NCI-H2196 treated with DMSO at 0.1 percent for 48 hours (cell line): ENCODE measurements at regions not wholly inside any gene's neighbourhood (a gene's known extent, or its start where the extent isn't known, plus 50 kb on each side); places are given as distances from the start of the nearest gene placed in this dataset.
"Not testable (repeated sequence)": the region's sequence is repeated elsewhere in the genome, so short reads cannot be mapped to it uniquely, and the experiment has no call there.

Experiments
- DNase-seq: peaks from one replicate; lab custom pipeline; 2025; ENCODE audit not compliant: unreplicated experiment; lab: John Stamatoyannopoulos, UW

DNA sequence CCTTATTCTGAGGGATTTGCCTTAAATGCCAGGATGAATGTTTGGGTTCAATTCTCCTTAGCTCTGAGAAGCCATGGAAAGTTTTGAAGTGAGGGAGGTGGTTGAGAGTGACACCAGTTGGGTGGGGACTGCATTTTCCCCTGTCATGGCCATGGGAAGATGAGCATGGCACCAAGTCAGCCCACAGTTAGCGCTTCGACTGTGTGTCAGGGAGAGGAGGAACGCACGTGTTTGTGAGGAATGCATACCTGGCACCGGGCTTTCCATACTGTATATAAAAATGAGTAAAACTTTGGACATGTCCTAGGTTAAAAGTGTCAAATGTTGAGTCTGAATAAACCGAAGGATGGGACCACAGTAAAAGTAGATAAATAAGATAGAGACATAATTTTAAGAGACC is 187.5 kb upstream of the KL start:
- DNase-seq: no peak

DNA sequence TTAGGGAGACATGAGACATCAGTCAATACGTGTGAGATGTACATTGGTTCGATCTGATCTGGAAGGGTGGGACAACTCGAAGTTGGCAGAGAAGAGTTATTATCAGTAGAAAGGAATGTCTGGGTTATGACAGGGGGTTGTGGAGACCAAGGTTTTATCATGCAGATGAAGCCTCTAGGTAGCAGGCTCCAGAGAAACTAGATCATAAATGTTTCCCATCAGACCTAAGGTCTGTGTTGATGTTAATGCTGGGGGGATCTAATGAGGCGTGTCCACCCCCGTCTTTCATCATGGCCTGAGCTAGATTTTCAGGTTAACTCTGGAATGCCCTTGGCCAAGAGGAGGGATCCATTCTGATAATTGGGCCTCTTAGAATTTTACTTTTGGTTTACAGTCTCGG is 187.0 kb upstream of the KL start:
- no peak for DNase-seq

DNA sequence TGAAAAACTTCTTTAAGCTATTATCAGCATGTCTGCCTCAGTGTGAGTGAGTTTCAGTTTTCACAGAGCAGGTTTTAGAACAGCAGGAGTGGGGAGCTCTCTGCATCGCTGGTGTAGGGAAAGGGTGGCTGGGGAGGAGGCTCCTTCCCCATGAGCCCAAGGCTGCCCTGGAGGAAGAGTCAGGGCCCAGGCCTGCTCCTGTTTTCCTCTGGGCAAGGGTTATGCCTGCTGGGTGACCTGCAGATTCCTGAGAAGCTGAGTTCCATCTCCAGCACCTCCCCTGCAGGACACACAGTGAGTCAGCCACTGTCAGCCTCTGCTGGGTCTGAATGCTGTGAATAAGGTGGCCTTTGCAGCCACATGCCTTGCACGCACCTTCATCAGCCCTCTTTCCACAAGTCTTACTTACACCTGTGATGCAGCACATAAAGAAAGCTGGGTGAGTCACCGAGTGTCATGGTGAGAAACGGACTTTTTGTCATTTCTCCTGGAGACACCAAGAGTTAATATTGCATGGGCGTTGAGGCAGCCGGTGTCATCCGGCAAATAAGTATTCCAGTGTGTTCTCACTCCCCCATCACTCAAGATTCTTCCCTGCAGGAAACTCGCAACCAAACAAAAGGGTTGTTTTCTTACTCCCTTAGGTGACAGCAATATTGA is 186.4 kb upstream of the KL start:
- DNase-seq: no peak

DNA sequence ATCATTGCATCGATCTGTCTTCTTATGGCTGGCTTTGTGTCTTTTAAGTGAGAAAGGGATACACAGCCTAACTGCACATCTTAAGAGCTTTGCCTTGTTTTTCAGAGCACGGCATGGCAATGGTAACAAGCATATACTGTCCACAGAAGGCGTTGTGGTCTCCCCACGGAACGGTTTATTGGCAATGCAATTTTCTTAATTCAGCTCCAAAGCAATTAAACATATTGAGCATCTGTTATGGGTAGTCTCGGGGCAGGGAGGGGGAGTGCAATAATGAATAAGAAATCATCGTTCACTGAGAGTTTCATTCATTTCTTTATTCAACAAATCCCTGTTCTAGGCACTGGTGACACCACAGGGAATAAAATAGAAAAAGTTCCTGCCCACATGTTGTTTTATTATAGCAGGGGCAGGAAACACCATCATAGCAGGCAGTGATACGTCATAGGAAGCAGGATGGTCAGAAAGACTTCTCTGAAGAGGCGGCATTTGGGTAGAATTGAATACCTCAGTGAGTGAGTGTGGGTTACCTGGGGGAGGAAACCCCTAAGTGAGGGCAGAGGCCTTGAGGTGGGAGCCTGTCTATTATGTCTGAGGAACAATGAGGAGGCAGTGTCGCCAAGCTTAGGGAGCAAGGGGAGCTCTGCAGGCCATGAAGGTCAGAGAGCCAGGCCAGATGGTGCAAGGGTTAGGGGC is 185.7 kb upstream of the KL start:
- no peak for DNase-seq

DNA sequence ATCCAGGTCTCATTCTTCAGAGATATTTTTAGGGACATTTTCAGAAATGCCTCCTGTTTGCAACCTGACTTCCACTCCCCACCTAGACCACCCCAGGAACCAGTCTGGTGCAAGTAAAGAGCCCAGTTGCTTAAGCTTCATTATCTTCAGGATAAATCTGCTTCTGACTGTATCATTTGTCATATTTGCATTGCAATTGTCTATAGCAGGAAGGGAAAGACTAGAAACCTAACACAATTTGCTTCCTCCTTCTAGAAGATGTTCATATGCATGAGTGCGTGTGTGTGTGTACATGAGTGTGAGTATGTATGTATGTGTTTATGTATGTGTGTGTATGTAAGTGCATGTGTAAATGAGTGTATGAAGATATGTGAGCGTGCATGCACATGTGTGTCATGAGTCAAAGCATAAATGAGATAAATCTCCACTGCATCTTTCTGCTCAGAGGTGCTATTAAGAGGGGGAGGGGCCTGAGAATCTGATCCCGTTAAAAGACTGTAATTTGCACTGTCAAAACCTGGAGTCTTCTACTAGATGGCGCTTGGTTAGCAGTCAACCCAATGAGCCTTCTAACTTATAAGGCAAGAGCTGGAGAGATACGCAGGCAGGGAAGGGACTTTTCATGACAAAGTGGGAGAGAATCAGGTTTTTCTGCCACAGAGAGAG is 178.8 kb upstream of the KL start:
- no peak for DNase-seq

DNA sequence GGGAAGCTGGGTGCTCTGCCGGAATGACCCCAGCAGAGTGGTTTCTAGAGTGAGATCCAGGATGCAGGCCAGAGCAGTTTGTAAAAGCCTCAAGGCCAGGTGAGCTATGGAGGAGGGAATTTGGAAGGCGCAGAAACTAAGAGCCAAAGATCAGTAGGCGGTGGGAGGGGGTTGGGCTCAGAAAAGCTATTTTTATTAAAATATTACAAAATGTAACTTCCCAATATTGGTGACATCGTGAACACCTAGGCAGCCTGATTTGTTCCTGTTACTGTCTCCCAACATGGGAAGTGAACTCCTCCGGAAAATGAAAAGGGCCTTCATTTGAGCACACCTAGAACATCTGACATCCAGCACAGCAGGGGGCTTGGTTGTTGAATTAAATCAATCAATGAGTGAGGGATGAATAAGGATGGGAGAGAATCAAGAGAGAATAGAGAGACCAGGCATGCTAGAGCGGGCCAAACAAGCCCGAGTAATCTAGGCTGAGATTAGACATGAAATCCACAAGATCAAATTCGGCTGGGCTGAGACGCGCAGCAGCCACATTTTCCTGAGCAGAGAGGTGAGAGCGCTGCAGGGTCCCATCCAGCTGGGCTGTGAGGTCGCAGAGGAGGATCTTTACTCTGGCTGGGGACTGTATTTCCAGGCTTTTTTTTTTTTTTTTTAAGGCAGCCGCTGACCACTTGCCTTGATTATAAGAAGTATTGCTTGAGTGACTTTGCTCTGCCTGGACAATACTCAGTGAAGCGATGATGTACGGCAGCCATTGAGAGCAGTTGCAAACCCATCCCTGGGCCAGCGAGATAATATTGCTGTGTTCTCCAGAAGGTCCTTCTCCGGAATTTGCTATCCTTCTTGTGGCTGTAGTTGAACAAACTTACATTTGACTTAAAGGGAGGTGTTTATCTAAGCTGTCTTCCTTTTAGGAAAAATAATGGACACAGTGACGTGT is 178.0 kb upstream of the KL start:
- no peak for DNase-seq

DNA sequence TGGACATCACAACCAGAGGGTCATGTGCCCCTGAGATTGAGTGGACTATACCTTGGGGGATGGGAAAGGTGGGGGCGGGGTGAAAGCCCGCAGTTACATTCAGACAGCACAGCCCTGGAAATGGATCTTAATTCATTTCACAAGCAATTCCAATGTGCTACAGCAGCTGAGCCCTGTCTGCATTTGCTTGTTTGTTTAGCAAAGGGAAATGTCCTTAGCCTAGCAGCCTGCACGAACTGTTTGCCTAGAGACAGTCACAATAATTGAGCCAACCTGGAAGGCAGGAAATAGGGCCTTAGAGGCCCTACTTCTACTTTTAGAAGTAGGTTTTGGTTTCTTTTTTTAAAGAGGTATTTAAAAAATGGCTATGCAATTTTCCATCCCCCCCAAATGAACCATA is 177.3 kb upstream of the KL start:
- DNase-seq: peak; percentile 47

DNA sequence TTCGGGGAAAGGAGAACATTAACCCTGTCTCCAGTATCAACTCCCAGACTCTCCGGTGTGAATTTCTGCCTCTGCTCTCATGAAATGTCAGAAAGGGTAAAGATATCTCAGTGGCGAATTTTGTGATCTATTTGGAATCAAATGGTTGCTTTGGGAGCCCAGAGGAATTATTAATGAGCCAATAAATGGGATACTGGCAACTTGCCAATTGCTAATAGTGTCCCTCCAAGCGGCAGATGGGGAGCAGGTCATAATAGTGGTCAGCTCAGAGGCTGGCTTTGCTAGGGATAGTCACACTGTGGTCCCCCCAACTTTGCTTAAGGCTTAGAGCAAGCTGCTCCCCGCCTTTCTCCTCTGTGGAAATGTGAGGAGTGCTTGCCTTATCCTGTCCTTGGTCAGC is 176.1 kb upstream of the KL start:
- no peak for DNase-seq

DNA sequence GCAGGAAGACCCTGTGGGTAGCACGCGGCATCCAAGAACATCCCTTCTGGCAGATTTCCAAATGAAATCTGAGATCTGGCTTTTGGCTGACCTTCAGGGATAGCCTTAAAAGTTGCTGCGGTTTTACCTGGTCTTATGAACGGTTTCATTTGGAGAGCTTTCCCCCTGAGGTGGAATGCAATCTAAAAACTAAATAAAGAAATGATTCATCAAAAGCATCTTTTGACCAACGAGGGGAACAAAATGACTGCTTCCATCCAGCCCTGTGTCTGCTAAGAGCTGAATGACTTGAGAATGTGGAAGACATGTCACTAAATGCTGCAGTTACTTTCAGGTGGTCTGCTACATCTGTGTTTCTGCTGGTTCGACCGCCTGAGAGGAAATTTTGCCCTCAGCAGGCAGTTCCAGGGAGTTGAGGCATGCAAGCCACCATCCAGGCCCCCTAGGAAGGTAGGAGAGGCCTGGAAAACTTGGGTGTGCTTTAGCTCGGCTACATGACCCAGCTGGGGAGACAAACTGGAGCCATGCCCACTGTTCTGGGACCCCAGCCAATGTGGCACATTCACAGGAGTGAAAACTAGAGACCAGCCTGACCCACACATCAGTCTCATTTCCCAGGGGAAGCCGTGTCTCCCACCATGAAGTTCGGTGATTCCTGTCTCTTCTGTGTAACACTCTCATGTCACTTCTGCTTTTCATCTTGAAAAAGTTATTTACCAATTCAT is 175.1 kb upstream of the KL start:
- DNase-seq: no peak

DNA sequence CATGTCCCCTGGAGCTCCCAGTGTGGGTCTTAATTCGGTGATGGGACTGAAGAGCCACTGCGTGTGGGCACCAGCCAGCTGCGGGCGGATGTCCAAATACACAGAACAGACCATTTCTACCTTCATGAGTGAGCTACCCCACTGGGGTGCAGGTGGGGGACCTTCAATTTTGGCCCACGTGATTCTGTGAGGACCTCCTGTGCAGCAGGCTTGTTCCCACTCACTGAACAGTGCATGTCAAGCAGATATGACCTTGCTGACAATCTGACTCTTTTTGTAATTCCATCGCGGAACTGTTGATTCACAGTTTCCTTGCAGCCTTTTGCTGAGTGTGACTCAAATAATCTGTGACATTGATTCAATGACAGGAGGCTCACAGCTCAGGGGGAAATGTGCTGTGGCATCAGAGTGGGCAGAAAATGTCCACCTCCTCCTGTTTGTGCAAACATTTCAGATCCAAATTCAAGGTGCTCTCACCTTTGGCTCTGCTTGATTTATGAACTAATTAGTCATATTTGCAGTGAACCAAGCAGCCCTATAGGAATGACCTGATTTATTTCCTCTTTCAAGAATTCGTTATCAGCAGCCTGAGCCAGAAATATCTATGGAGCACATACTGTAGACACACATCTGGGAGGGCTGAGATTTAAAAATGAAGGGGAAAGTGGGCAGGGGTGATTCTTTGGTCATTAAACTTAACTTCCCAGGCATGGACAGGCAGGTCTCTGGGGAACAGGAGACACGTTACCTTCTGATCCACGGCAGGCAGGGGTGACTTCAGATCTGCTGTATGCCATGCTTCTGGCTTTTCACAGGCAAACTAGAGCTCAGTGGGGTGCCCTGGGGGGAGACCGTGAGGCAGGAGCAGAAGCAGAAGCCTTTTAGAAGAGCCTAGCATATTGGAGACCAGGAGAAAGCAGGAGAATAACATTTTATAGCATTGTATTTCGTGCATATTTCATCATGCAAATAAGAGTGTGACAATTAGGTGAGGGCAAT is 170.0 kb upstream of the KL start:
- DNase-seq: no peak

DNA sequence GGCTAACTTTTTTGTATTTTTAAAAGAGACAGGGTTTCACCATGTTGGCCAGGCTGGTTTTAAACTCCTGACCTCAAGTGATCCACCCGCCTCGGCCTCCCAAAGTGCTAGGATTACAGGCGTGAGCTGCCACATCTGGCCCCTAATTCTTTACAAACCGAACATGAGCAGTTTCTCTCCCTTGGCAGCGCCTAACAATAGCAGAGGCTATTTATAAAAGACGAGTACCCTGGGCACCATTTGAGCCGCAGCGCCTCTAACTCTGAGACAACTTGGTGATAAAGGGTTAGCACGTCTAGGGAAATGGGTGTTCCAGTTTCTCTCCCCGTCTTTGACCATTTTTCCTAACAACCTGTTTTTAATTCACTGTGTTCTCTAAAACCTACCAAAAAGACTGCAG is 168.2 kb upstream of the KL start:
- not testable (repeated sequence) for DNase-seq

DNA sequence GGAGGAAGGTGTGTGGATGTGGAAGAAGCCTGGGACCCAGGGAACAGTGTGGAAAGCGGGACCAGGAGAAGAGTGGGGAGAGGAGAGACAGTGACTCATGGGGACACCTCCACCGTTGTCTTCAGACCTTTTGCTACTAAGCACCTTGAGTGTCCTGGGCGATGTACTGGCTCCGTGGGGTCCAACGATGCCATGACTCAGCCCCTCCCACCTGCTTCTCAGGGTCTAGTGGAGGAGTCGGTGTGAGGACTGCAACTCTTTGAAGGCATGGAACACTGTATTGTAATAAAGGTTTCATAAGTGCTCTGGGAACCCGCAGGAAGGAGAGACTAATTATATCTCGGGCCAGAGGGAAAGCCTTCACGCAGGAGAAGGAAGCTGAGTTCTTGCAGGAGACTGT is 166.9 kb upstream of the KL start:
- DNase-seq: no peak

DNA sequence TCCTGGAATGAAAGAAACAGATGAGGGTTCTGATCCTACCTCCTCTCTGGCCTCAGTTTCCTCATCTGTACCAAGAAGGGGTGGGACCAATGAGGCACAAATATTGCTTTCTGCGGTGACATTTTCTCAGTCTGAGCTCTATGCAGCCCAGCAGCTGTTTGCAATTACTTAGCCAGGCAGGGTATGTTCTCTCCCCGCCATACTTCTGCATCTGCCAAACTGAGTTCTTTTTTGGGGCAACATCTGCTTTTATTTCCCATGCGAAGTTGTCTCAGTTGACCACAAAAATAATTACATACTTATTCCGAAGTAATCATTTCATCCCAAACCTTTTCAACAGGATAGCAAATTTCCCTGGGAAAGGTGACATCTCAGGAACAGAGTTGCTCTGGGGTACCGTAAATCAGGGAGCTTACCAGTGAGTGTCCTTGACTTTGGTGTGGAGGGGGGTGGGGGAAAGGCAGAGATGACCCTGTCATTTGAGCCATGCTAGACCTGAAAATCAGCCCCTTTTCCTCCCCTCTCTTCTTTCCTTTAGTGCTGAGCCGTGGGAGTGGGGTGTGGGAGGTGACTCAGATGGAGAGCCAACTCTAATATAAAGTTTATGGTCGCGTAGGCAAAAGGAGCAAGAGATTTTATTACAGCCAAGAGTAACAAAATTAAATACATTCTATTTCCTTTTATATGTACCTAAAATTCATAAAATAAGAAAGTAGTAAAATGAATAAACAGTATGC is 165.7 kb upstream of the KL start:
- DNase-seq: no peak

DNA sequence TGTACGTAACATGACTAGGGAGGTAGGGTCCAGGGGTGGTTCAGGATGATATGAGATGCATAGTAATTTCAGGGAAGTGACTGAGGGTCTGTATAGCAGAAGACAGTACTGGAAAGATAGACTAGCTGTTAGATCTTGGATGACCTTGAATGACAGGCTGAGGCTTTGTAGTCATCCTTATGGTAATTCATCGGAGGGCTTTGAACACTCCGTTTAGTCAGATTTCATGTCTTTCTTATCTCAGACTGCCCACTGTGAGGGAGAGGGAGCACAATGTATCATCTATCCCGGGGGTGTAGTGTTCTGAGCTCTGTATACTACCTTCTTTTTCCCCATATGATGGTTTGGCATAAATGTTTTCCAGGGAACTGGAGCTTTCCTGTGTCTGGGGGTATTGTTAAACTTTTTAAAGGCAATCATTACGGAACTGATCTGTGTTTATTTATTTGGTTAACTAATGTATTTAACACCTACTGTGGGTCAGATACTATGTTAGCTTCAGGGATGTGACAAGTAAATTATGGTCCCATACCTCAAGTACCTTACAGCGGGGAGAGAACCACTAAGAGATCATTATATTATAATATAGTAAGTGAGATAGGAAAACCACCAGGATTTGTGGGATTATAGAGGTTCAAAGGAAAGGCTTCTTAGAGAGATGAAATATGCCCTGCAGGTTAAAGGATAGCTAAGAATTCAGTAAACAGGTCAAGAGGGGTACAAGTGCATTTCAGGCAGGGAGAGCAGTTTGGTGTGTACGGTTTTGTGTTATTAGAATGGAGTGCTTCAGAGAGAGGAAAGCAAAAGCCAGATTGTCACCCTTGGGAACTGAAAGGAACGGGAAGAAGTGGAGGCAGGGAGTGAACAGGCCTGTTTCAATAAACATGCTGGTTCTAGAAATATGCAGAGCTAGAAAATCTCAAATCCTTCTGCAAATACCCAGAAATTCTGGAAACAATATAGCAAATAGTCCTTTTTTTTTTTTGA is 164.8 kb upstream of the KL start:
- no peak for DNase-seq

DNA sequence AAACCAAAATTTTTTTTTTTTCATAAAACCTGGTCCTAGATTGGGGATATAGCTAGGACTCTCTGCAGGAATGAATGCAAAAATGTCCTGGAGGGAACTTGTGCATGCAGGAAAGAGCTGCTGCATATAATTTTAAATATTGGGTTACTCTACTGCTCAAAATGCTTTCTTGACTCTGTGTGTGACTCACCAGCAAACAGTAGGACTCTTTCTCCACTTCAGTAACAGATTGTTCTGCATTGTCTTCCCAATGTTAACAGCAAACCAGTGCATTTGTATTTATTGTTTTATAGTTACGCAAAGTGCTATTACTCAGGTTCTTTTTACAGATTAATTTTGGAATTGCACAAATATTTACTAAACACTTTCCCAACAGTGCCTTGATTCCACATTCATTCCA is 163.7 kb upstream of the KL start:
- no peak for DNase-seq

DNA sequence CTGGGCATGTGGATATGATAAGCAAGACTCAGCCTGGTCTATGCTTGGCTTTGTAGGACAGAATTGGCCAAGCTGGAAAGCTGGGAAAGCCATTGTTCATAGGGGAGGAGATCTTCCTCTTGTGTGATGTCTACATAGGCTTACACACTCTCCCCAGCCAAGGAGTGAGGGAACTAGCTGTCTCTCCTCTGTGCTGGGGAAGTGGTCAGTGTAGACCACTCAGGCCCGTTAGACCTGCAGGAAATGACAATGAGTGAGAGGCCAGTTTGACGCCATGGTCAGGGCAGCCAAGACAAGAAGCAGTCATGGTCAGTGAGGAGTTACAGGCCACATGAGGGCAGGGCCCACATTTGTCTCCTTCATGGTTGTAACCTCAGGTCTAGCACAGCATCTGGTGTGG is 159.1 kb upstream of the KL start:
- no peak for DNase-seq

DNA sequence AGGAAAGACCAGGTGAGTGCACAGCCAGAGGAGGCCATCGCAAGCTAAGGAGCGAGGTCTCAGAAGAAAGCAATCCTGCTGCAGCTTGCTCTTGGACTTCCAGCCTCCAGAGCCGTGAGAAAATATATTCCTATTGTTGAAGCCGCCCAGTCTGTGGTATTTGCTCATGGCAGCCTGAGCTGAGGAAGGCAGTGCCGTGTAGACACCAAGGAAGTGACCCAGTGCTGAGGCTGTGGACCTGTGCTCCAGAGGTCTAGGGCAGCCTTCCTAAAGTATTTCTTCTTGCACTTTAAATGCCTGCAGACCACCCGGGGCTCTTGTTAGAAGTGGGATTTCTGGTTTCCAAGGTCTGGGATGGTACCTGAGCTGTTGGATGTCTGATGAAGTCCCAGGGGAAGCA is 158.5 kb upstream of the KL start:
- DNase-seq: no peak
